Effector memory CD4-positive, alpha-beta T cell (primary cell): ENCODE measurements at regions not wholly inside any gene's neighbourhood (a gene's known extent, or its start where the extent isn't known, plus 50 kb on each side); places are given as distances from the start of the nearest gene placed in this dataset.

Experiments used
- DNase-seq, 3 donors: peaks; one replicate each; pipeline ENCODE4 v3.0.0-alpha.2; 2020
- H3K27ac ChIP-seq: 2 replicates; pipeline ENCODE4 v1.7.0; 2013; ENCODE audit warnings: mild to moderate bottlenecking, low read length, moderate library complexity; ENCODE audit not compliant: insufficient read depth, poor library complexity, severe bottlenecking
- H3K27me3 ChIP-seq: replicated peaks from 2 replicates; pipeline ENCODE4 v1.7.0; 2013; ENCODE audit warnings: mild to moderate bottlenecking, low read length; ENCODE audit not compliant: insufficient read depth, control insufficient read depth, poor library complexity, severe bottlenecking
- H3K36me3 ChIP-seq: 2 replicates; pipeline ENCODE4 v1.7.0; 2013; ENCODE audit warnings: mild to moderate bottlenecking, low read length, moderate library complexity; ENCODE audit not compliant: control insufficient read depth, insufficient read depth
- H3K4me1 ChIP-seq: 2 replicates; pipeline ENCODE4 v1.7.0; 2013; ENCODE audit warnings: low read length, mild to moderate bottlenecking; ENCODE audit not compliant: control insufficient read depth, insufficient read depth, poor library complexity, severe bottlenecking
- H3K4me3 ChIP-seq: 2 replicates; pipeline ENCODE4 v1.7.0; 2013; ENCODE audit warnings: low read length, low read depth, mild to moderate bottlenecking; ENCODE audit not compliant: insufficient read depth, poor library complexity, severe bottlenecking
- H3K9me3 ChIP-seq: 2 replicates; pipeline ENCODE4 v1.7.0; 2013; ENCODE audit warnings: mild to moderate bottlenecking, low read length, moderate library complexity; ENCODE audit not compliant: control insufficient read depth

DNA sequence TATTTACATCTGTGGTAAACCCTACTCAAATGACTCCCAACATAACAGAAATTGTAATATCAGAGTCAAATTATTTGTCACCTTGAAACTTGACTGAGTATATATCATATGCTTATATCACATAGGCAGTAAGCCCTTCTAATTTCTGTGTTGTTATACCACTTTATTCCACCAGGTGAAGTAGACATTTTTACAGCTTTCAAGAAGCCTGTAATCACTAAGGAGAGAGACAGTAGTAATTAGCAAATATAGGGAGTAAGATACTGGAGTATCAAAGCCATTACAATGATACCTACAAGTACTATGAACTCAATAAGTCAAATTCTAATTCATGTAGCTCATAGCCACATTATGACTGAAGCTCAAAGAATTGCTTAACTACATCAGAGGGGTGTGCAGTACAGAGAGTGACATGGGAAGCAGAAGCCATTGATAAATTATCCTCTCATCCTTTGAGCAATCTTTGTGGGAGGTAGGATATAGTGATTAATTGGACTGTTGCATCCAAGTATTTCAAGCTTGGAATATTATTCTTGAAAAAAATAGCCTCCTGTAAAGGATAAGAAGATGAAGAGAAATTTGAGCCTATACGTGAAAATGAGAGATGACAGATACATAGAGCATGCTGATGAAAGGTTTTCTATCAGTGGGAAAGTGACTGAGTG, 1005.9 kb downstream of the ZPLD1 start:
- Histone ChIP-seq H3K27me3 (no peaks in the 10 kb centered on the region), H3K9me3 (no peaks in the 10 kb centered on the region), H3K36me3 (no peaks in the 10 kb centered on the region), H3K4me1 (no peaks in the 10 kb centered on the region), H3K27ac (no peak overlapping the region), H3K4me3 (no peak overlapping the region)
- DNase-seq = no peak

DNA sequence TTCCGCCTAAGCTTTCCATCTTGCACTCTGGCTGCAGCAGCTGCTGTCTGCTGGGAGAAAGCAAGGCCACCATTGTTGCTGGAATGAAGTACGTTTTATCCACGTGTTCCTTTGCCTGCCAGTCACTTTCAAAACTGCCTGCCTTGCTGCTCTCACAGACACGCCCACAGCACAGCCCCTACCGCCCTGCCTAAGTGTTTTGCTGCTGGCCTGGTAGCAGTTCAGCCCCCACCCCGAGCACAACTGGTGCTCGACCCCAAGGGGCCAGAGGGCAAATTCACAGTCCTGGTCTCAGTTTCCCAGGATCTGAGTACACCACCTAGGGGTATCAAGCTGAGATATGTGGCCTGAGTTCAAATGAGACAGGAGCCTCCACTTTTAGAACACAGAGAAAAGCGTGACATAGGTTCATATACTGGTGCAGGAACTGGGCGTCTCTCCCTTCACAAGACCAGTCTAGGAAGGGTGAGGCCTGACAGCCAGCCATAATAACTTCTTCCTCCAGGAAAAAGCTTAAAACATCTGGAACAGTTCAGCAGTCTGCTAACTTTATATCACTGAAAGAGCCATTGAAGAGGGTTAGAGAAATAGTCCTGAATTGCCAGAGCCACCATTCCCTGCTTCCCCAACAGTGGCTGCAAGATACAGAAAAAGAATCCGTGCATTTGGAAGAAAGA, 1012.3 kb downstream of the ZPLD1 start:
- no peaks in the 10 kb centered on the region for H3K27me3 ChIP-seq
- no peak for DNase-seq

DNA sequence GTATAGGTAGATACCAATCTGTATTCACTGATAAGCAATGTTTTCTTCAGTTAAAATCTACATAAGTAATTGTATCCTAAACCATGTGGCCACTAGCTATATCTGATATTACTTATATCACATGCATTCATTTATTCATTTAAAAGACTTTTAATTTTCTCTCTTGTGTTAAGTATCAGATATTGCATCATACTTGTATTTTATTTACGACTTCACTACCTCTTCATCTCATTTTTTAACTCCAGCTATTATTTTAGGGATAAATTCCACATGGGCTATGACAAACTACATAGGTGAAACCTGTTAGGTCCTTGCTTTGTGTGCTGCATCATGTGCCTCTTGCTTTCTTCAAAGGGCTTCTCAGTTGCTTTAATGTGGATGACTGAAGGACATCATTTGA, 1018.3 kb downstream of the ZPLD1 start:
- no peak for DNase-seq
- H3K4me3 ChIP-seq = no peak overlapping the region
- H3K27me3 ChIP-seq = no peaks in the 10 kb centered on the region
- H3K9me3 ChIP-seq = no peaks in the 10 kb centered on the region
- H3K4me1 ChIP-seq = no peaks in the 10 kb centered on the region
- H3K27ac ChIP-seq = no peak overlapping the region
- no peaks in the 10 kb centered on the region for H3K36me3 ChIP-seq

More for the DNA sequence above, 1012.3 kb downstream of the ZPLD1 start:
- no peak overlapping the region for H3K27ac ChIP-seq
- H3K36me3 ChIP-seq = no peaks in the 10 kb centered on the region
- no peak overlapping the region for H3K4me3 ChIP-seq
- H3K9me3 ChIP-seq = no peaks in the 10 kb centered on the region
- H3K4me1 ChIP-seq = no peaks in the 10 kb centered on the region

DNA sequence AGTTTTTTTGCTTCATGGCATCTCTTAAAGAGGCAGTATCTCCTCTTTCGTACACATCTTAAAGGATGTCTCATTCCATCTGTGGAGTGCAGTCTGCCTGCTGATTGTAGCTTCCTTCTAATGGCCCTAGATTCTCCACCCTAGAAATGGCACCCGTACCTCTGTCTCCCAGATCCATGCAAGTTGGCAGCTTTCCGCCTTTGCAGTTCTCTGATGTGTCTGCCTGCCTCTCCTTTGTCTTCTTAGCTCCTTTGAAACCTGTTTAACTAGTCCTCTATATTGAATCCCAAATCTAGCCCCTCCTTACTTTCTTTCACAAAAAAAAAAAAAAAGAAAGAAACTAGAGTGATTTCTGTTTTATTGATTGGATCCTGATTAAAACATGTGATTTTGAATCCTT, 1025.0 kb downstream of the ZPLD1 start:
- no peak overlapping the region for H3K4me3 ChIP-seq
- no peak overlapping the region for H3K27ac ChIP-seq
- H3K4me1 ChIP-seq = no peaks in the 10 kb centered on the region

DNA sequence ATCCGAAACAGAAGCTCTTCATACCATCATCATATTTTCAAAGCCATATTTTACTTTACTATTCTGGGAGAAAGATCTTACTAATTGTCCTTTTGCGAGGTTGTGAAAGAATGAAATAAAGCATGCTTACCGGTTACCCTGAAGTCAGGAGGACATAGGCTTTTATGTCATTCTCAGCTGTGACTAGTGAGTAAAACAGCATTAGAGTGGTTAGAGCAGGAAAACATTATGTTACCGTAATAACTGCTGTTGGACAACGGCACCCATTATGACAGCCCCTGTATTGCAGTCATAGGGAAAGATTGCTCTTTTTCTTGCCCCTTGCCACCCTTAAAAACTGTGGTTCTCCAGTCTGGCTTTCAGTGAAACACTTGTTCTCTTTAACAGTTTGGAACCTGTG, 1035.7 kb downstream of the ZPLD1 start:
- DNase-seq = no peak
- H3K36me3 ChIP-seq = no peaks in the 10 kb centered on the region
- no peaks in the 10 kb centered on the region for H3K9me3 ChIP-seq
- no peaks in the 10 kb centered on the region for H3K4me1 ChIP-seq
- H3K27ac ChIP-seq = no peak overlapping the region
- H3K27me3 ChIP-seq = no peaks in the 10 kb centered on the region
- H3K4me3 ChIP-seq = no peak overlapping the region

More for the DNA sequence above, 1025.0 kb downstream of the ZPLD1 start:
- DNase-seq = no peak
- Histone ChIP-seq H3K36me3 (no peaks in the 10 kb centered on the region), H3K9me3 (no peaks in the 10 kb centered on the region), H3K27me3 (no peaks in the 10 kb centered on the region)

DNA sequence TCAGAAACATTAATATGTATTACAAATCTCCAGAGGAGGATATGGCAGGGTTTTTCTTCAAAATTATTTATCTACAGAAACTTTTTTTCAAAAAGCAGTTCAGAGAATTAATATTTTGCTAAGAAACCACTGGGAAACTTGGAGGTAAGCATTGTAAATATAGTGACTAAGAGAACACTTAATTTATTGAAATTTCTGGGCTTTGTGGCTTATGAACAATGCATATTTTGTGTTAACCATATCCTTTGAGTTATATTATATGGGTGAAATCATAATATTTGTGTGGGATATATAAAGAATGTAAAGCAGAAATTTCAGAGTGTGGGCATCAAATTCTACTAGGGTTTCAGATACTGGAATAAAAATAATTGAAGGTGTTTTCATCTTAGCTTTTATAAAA, 1059.2 kb downstream of the ZPLD1 start:
- no peaks in the 10 kb centered on the region for H3K4me1 ChIP-seq
- H3K27ac ChIP-seq = no peak overlapping the region
- H3K9me3 ChIP-seq = no peaks in the 10 kb centered on the region
- no peaks in the 10 kb centered on the region for H3K36me3 ChIP-seq
- DNase-seq = no peak
- H3K4me3 ChIP-seq = no peak overlapping the region
- H3K27me3 ChIP-seq = no peaks in the 10 kb centered on the region

DNA sequence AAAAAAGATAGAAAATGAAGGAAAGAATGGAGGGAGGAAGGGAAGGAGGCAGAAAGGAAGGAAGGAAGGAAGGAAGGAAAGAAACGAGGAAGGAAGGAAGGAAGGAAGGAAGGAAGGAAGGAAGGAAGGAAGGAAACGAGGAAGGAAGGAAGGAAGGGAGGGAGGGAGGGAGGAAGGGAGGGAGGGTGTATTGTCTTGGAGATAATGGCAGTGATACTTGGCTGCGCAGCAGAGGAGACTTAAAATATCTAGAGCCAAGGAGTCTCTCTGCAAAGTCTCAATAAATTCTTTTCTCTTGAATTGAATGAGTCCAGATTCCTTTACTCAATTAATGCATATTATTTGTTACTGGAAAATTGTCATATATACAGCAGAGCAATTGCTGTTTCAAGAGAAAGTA, 1059.7 kb downstream of the ZPLD1 start:
- Histone ChIP-seq H3K9me3 (no peaks in the 10 kb centered on the region), H3K27me3 (no peaks in the 10 kb centered on the region), H3K4me1 (no peaks in the 10 kb centered on the region), H3K27ac (no peak overlapping the region), H3K36me3 (no peaks in the 10 kb centered on the region), H3K4me3 (no peak overlapping the region)
- DNase-seq = no peak

DNA sequence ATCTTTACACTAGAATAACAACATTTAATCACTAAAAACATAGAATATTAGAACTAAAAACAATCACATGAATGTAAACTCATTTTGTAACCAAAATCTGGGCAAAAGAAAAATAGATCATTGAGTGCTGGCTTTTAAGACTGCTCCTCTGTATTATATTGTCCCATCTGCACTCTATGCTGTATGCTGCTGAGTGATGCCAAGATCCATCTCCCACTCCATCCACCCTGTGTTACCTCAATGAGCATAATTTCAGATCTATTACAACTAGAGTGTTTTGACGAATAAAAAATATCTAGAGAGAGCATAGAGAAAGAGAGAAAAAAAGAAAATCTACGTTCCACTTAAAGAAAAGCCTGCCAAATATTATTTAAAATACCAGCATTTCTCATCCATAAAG, 1060.4 kb downstream of the ZPLD1 start:
- DNase-seq = no peak
- Histone ChIP-seq H3K4me3 (no peak overlapping the region), H3K36me3 (no peaks in the 10 kb centered on the region), H3K4me1 (no peaks in the 10 kb centered on the region), H3K9me3 (no peaks in the 10 kb centered on the region), H3K27ac (no peak overlapping the region), H3K27me3 (no peaks in the 10 kb centered on the region)

DNA sequence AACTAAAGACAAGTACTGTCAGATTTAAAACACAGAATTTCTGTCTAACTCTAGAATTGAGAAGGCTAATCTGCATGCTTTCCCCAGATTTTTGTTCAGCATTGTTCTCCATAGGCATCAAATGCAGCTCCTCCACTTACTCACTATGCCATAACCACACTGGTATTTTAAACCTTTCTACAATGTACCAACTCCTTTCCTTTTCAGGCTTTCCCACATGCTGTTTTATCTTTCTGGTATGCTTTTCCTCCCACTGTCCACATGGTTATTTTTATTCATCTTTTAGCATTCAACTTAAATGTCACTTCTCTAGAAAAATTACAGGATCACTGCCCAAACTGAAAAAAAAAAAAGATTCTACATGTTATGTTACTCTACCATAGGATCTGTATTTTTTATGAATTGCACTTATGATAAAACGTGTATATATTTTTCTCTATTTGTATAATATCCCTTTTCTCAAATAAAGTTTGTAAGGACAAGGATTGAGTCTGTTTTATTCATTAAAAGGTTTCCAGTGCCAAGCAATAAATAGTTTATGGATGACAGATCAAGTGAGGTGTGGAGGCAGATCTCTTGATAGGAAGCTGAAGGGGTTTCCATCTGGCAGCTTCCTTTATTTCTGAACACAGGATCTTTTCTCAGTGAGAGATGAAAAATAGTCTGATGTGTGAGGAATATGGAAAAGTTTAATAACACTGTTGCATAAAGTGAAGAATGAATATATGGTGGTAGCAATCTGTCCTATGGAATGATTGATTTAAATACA, 1064.5 kb downstream of the ZPLD1 start:
- H3K4me1 ChIP-seq = no peaks in the 10 kb centered on the region
- DNase-seq = no peak
- H3K36me3 ChIP-seq = no peaks in the 10 kb centered on the region
- no peak overlapping the region for H3K4me3 ChIP-seq
- H3K27ac ChIP-seq = no peak overlapping the region
- H3K9me3 ChIP-seq = no peaks in the 10 kb centered on the region
- no peaks in the 10 kb centered on the region for H3K27me3 ChIP-seq

DNA sequence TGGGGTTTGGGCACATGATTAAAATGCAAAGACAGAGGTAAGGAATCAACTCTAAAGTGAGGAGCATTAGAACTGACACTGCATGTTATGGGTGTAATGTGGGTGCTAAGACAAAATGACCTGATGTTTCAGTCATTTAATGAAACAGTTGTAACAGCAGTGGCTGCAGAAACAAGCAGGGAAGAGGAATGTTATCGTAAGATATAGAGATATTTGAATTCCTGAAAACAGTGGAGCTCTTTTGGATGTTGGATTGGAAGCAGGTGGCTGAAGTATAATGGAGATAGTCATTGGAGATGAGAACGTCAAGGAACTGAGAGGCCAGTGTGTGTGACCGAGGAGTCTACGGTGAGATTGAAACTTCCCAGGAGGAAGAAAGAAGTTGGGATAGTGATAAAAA, 1065.2 kb downstream of the ZPLD1 start:
- H3K27ac ChIP-seq = no peak overlapping the region

More for the DNA sequence above, 1065.2 kb downstream of the ZPLD1 start:
- no peaks in the 10 kb centered on the region for H3K9me3 ChIP-seq
- no peaks in the 10 kb centered on the region for H3K4me1 ChIP-seq
- no peak overlapping the region for H3K4me3 ChIP-seq
- H3K27me3 ChIP-seq = no peaks in the 10 kb centered on the region
- no peaks in the 10 kb centered on the region for H3K36me3 ChIP-seq
- no peak for DNase-seq
